HG03342 (cell line): ENCODE measurements at regions not wholly inside any gene's neighbourhood (a gene's known extent, or its start where the extent isn't known, plus 50 kb on each side); places are given as distances from the start of the nearest gene placed in this dataset.

Experiments
- ATAC-seq: cut with Tn5 transposase; IDR thresholded peaks from one replicate; pipeline ENCODE4 v1.9.1; 2021; ENCODE audit warnings: mild to moderate bottlenecking, moderate library complexity; ENCODE audit not compliant: unreplicated experiment

DNA sequence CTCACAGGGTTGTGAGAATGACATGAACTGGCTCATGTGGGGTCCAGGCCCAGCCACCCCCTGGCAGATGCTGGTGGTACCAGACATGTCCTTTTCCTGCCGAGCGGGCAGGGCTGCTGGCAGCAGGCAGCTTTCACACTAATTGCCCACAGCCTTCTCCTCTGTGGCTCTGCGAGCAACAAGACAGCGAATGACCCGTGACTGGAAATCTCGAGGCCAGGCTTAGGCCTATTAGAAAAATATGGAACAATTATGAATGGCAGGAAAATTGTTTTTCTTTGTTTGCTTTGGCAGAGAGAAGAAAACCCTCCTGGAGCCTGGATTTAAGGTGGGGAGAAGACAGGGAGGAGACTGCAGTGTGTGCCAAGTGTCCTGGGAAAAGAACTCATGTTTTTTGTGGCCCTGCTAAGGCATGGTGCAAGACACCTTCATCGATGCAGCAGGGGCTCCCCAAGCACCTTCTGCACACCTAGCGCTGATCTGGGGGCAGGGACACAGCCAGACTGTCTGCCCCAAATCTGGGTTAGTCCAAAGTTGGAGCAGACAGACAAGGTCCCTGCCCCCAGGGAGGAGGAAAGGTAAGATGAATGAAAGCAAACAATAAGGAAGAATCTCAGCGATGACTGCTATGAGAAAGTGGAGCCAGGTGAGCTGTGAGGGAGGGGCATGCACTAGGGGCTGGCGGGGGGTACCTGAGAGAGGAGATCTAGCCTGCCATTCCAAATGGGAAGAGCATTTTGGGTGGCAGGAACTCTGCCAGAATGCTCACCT lies 193.8 kb upstream of the TLE3 start:
- no peak for ATAC-seq

DNA sequence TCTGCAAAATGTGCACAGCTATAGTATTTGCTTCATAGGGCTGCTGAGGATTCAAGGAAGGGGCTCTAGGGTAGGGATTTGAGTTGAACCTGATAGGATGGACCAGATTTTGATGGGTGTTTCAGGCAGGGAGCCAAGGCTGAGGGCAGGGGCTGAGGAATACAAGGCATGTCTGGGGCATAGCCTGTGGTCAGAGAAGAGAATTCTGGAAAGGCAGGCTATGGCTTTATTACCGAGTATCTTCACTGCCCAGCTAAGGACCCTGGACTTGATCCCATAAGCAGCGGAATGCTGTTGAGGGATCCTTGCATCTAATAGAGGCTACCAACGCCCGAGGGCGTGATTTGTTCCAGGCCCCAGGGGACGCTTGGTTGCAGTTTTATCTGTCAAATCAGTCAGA lies 193.0 kb upstream of the TLE3 start:
- ATAC-seq = no peak

DNA sequence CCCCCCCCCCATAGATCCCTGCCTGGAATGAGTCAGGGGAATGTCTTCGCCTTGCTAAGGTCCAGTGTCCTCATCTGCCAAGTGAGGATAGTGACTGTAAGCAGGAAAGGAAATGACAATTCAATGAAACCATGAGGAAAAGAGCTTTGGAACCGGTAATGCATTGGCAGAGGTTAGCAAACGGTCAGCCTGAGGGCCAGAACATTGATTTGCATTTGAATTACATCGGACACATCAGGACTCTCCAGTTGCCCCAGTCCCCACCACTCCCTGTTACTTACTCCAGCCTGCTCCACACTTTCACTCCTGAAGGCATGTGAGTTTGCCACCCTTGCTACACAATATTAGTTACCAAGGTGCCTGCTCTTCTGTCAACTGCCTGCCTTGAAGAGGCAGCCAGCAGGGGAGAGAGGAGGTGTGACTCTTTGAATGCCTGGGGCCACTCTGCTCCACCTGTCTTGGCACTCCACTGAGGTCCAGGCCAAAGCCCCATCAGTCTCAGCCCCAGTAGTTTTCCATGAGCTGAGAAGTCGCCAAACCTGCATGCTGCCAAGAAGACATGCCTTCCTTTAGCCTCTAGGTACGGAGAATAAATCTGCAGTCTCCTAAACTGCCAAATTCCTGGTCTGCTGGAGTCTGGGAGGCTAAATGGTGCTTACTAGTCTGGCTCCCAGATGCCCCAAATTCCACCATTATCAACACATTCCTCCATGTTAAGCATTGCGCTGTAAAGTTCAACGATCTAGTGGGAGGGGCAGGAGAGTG lies 191.7 kb upstream of the TLE3 start:
- no peak for ATAC-seq

DNA sequence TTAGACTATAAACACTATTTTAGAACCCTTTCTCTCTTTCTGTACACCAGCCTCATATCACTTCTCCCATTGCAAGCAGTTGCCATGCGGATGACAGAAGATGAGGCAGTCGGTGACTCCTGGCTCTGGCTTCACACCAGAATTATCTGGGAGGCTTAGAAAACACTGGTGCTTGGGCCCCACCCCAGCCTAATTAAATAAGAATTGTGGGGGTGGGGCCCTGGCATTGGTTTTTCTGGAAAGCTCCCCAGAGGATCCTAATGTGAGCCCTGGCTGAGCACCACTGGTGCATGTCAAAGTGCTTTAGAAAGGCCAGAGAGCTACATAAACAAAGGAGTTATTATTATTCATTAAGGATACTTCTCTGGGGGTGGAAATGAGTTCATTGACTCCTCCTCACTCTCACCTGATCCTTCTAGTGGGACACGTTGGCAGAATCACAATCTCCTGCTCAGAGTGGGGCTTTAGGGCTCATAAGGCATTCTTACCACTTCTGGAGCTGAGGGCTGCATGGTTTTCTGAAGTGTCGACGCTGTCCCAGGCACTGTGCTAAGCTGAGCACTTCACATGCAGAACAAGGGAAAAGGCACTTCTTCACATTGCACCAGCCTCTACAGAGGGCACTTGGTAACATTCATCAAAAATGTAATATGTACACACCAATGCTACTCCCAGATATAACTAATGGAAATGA lies 188.5 kb upstream of the TLE3 start:
- ATAC-seq = no peak

DNA sequence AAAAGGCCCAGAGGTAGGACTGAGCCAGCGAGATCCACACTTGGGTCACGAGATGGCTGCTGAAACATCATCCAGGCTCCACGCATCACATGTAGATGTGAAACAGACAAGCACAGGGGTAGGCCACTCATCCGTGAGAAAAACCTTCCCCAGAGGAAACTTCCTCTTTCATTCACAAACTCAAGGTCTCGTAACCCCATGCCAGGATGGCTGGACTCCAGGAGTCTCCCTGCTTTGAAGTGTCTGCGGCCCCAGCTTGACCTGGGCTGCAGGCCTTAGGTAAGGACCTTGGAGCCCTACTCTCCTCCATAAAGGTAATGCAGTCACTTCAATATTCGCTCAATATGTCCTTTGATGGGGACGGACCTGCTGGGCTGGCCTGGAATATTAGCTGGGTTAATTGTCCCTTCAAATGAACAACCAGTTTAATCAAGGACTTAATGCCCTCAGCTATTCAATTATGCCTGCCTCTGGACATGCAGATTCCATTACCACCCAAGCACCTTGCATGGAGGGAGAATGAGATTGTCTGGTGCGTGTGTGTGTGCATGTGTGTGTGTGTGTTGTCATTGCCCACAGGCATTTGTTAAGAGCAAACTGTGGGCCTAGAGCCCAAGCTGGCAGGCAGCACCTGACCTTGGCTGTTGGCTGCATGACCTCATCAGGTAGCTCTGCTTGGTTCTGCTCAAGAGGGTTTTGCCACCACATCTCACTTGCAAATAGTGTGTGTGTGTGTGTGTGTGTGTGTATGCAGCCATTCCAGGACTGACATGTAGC lies 186.9 kb upstream of the TLE3 start:
- no peak for ATAC-seq

DNA sequence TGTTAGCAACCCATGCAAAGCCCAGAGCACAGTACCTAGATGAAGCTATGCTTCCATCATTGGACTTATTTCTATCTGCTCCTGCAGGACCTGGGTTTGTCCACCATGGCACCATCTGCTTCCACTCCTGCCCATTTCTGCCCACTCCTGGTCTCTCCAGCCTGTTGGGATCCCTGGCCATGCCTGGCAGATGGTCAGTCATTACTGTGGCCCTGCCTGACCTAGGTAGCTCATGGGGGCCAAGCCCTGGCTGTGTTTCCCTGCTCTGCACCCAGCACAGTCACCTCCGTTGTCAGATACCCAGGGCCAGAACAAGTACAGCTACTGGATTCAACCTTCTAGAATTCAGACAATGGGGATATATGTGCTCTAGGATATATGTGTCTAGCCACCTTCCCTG lies 185.8 kb upstream of the TLE3 start:
- ATAC-seq = no peak

DNA sequence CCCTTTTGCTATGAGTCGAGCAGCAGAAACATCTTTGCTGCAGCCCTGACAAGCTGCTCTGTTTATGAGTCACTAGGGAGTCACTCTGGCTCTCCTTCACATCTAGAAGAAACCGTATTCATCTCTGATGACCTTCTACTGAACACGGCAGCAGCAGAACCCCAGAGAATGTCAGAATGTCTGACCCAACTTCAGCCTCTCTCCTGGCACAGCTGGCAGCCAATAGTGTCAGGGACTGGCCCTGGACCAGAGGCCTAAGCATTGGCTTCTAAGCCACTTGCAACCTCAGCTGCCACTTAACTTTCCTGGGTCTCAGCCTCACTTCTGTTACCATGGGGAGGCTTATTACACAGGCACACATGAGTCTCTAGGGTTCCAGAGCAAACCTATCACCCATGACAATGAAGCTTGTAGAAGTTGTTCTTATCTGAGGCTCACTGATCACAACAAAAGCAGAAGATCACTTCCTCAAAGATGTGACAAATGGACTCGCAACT lies 184.1 kb upstream of the TLE3 start:
- peak; percentile 68 for ATAC-seq

DNA sequence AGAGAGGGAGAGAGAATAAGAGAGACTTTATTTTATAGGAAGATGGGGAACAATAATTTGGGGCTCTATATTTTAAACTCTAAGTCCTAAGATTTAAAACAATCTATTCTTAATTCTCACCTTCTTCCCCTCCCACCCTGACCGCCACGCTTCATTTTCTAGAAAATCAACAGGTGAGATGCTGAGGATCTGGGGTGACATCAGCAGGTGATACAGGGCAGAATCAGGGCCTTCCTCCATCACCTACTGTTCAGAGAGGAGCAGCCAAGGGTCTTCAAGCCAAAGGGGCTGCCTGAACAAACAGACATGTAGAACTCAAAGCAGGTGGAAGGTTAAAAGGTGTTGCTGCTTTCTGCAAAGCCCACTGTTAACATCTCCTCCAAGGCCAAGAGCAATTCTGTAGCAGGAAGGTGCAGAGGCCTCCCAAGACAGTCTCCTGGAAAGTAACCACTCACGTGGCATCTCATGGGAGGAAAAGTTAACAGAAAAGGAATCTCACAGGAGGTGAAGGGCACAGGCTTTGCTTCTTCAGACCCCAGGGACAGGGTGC lies 183.6 kb upstream of the TLE3 start:
- no peak for ATAC-seq

DNA sequence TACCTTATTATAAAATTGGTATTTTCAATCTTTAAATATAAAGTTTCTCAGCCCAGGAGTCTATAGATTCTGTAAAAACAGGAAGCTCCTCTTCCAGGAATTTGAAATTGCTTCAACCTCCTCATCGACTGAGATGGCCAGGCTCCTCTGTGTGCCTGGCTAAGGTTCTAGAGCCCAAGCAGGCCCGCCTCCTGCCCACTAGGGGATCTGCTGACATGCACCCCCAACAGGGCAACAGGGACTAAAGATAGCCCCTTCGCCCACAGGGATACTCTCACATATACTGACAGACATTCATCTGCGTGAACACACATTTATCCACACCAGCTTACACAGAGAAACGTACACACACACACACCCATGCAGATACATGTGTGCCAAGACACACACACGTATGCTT lies 183.1 kb upstream of the TLE3 start:
- ATAC-seq = no peak

DNA sequence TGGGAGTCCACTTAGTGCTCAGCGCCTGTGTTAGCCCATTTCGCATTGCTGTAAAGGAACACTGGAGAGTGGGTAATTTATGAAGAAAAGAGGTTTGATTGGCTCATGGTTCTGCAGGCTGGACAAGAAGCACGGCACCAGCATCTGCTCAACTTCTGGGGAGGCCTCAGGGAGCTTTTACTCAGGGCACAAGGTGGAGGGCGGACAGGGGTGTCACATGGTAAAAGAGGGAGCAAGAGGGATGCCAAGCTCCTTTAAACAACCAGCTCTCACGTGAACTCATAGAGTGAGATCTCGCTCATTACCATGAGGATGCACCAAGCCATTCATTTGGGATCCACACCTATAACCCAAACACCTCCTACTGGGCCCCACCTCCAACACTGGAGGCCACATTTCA lies 181.4 kb upstream of the TLE3 start:
- ATAC-seq = no peak

DNA sequence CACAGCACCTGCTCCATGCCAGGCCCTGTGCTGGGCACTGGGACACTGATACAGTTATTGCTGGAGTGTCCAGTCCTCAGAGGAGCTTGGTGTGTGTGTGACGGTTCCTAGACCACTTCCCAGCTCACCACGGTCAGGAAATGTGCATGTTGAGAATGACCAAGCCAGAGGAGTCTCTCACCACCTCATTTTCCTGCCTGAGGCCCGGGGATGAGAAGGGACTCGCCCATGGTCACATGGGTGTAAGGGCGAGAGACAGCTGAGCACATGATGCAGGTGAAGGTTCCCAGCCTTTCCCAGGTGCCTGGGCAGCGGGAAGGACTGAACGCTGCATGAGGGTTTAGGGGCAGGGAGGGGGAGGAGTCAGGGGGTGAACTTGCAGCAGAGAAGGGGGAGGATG lies 180.9 kb upstream of the TLE3 start:
- ATAC-seq = no peak

DNA sequence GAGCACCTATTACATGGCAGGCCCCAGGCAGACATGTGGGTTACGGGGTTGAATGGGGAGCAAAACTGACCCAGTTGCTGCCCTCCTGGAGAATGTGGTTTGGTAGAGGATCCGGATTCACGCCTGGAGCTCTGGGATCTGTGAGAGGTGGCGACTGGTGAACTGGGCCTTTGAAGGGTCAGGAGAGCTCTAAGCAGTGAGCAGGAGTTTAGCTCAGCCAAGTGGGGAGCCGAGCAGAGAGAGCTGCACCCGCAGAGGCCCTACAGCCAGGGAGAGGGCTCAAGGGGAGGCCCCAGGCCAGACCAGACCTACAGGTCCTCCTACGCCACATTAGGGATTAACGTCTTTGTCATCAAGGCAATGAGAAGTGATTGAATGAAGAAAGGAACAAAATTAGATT lies 179.8 kb upstream of the TLE3 start:
- no peak for ATAC-seq

DNA sequence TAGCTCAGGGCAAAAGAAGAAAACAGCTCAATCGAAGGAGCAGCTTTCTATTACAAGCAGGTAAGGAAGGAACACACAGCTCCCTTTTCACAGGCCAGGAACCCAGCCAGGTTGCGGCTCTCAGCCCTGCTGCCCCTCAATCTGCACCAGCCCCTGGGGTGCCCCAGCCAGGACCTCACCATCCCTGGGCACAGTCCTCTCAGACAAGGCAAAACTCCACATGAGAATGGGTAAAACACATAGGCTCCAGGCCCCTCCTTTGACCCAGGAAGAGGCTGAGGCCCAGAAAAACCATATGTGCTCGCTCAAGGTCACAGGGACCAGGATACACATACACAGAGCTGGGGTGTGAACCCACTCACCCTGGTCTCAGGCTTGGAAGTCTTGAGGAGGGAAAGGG lies 178.7 kb upstream of the TLE3 start:
- ATAC-seq = no peak

DNA sequence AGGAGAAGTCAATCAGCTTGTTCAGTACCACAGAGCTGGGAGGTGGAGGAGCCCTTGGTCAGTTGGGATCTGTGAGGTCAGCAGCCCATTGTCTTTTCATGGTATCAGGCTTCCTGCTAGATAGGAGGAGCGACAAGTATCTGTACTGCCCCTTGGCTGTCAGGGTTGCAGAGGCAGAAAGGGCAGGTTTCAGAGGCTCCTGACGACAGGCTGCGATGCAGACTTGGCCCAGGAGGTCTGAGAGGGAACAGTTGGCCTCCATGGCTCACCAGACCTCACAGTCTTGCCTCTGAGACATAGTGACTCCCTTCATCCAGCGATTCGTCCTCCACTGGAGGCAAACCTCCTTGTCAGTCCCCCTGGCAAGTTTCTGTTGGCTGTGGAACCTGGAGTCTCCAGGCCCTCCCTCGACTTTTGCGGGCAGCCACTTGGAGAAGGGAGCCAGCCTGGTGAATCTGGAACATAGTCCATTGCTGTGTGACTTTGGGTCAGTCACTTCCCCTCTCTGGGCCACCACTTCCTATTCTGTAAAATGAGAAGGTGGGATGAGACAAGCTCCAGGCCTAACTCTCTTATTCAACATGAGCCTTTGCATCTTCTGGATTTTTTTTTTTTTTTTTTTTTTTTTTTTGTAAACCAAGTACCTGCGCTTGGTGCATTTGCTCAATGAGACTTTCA lies 177.9 kb upstream of the TLE3 start:
- no peak for ATAC-seq

DNA sequence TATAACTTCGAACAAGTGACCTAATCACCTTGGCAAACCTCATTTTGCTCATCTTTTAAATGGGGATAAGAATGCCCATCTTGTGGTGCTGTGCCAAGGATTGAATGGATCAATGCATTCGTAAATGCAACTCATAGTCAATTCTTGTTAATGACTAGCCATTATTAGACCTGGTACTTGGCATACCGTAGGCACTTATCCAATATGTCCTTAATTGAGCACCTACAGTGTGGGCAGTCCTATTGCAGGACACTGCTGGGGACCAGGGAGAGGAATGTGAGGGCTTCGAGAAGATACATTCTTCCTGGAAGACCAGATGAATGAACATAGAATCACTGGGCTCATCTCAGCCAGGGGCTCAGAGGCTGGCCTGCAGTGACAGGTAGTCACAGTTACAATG lies 177.2 kb upstream of the TLE3 start:
- no peak for ATAC-seq

DNA sequence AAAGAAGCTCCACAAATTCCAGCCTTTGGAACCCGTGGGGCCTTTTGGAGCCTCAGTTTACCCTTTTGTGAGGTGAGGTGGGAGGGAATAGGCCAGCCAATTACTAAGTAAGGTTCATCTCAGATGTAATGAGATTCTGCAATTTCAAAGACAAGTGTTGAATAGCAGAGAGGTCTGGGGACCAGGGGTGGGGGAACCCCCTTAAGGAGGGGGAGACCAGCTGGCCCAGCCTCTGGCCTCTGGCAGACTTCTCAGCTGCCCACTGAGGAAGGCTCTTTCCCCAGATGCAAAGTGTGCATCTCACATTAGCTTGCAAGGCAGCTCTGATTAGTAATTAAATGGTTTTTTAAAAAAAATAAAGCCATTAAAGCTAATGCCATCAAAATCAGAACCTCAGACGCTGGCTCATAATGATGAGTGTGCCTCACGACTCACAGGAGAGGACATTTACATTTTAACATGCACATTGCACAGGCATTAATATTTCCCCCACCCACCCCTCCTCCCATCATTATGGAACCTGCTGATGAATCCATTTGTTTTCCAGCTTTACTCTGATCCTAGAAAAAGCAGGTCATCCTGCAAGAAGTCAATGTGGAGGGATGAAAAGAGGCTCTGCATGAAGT lies 176.7 kb upstream of the TLE3 start:
- no peak for ATAC-seq

DNA sequence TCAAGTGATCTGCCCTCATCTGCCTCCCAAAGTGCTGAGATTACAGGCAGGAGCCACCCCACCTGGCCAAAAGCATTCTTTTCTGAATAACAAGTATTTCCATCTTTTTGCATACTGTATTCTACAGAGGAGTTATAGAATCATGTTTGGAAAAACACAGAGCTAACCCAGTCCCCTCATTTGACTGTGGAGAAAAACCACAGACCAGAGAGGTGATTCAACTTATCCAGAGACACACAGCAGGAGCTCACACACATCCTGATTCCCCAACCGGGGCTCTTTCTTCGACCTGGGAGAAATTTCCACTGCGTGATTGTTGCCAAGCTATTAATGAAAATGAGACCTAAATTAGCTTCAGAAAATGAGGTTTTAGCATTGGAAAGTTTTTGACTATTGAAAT lies 176.1 kb upstream of the TLE3 start:
- no peak for ATAC-seq

DNA sequence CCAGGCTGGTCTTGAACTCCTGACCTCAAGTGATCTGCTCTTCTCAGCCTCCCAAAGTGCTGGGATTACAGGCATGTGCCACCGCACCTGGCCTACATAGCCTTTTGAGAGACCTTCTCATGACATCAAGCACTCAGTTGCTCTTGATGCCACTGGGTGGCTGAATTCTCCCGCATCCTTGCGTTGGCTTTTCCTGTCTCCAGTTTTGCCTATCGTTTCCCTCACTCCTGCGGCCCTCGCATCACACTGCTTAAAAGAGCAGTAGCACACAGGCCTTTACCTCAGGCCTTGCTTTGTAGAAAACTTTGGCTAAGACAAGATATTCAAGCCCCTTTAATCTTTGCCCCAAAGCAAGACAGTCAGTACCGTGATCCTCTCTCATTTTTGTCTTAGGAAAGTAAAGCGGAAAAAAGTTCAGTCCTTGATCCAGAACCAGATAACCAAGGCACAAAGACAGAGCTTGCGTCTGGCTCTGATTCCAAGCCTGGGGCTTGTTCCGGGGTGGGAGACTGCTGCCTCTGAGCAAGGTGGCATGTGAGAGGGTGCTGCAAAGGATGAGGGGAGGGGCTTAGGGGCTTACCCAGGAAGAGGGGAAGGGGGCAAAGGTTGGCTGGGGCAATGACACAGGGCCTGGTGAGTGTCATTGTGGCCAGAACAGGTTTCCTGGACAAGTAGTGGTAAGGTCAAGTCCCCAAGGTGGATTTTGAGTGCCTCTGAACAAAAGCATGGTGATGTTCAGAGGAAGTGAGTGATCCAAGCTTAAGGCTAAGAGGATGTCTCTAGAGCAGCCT lies 175.0 kb upstream of the TLE3 start:
- no peak for ATAC-seq
